GM18511 (cell line): ENCODE measurements at regions not wholly inside any gene's neighbourhood (a gene's known extent, or its start where the extent isn't known, plus 50 kb on each side); places are given as distances from the start of the nearest gene placed in this dataset.
"Not testable (repeated sequence)": the region's sequence is repeated elsewhere in the genome, so short reads cannot be mapped to it uniquely, and the experiment has no call there.

Experiments used
- ATAC-seq: cut with Tn5 transposase; IDR thresholded peaks from one replicate; pipeline ENCODE4 v1.9.1; 2021; ENCODE audit warnings: mild to moderate bottlenecking, moderate library complexity; ENCODE audit not compliant: unreplicated experiment

DNA sequence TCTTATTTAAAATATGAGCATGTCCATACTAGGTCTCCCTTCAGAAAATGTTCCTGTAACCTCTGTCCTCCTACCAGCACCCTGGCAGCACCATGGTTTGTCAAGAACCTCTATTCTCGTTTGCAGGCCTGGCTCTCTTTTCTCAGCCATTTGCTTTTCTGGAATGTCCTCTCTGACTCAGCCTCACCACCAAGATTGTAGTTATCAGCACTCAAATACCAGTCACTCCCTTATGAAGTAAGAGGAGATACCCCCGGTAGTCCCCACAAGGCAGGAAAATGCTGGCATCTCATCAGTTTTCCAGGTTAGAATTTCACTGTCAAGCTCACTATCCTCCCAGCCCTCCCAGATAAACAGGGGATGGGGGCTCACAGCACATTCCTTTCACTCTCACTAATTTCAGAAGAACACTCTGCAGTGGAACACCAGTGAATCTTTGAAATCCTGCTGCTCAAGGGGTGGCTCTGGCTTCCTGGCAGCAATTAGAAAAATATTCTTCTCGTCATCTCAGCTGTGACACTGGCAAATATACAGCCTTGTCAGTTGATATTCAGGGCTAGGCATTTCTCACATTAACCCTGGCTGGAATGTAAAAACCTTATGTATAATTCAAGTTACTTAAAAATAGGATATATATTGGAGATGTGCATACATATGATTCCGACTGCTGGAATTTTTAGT, 129.2 kb downstream of the TBX18 start:
- no peak for ATAC-seq

GRCh38 chr6:84633771-84634170, 130.6 kb downstream of the TBX18 start:
- ATAC-seq: no peak

DNA sequence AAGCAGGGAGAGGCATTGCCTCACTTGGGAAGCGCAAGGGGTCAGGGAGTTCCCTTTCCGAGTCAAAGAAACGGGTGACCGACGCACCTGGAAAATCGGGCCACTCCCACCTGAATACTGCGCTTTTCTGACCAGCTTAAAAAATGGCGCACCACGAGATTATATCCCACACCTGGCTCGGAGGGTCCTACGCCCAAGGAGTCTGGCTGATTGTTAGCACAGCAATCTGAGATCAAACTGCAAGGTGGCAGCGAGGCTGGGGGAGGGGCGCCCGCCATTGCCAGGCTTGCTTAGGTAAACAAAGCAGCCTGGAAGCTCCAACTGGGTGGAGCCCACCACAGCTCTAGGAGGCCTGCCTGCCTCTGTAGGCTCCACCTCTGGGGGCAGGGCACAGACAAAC, 137.9 kb downstream of the TBX18 start:
- not testable (repeated sequence) for ATAC-seq

- no peak for ATAC-seq
These were observed 138.9 kb downstream of the TBX18 start for GRCh38 chr6:84625506-84625905.

DNA sequence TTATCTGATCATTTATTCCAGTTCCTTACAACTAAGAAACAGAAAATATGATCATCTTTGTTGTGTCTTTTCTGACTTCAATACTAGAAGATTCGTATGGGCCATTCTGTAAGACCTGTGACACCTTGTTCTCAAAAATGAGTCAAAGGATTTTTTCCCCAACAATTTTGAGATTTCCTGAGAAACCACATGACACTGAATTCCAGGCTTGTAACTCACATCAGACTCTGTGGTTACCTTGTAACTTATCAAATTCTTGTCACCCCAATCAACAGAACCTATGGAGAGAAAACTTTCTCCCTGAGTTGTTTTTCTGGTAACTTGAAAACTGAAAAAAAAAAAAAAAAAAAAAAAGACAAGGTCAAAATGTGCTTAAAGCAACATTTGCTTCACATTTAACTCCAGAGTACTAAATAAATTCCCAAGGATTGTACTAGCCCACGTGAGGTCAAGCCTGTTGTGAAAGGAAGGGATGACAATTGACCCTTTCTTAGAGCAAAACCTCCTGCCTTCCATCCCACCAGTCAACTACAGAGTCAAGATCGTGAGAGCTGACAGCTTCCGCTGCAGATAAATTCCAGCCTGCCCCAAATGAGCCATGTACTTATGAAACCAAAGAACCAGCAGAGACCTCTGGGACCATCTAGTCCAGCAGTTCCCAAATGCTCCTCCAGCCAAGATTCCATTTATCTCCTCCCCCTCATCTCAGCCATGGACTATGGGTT, 140.3 kb downstream of the TBX18 start:
- ATAC-seq: no peak

DNA sequence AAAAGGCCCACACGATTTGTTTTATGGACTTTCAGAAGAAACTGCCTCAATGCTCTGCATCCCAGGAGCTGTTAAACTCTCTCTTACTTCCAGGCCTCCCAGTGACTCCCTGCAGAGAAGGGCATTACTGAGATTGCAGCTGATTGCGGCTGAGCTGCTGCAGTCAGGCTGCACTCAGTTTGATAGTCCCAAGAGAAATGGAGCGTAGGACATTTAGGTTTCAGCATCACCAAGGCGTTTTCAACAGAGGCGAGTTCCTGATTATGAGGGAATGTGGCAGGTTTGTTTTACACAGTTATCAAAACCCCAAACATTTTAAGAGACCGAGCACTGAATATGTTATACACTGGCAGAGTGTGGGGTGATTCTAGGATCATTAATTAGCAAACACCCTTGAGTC, 145.6 kb downstream of the TBX18 start:
- ATAC-seq: no peak

DNA sequence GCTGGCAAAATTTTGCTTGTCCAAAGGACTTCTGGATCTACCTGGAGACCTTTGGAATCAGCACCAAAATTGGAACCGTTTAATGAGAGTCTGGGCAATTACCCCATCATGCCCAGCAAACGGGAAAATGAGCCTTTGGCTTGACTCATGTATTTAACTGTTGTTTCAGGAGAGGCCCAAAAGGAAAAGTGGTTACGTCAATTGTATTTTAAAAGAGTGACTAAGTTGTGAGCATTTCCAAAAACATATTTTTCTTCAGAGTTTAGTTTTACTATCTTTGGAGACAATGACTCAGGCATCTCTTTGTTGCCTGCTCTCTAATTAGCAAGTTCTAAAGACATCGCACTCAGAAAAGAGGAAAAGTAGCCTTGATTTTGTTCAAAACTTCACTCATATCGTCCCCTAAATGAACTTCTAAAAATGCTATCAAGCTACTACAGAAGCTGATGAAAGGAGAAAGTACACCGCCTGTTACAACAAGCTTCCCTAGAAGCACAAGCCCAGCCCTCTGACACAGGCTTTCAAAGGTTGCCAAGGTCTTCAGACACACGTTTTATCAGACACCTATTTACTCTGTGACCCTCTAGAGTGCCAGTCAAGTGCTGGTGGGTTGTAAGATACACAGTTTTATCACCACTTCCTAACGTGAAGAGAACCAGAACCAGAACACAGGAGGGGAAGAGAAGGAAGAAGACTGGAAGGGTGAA, 146.2 kb downstream of the TBX18 start:
- ATAC-seq: no peak

- ATAC-seq: no peak
These were observed 148.4 kb downstream of the TBX18 start for GRCh38 chr6:84615987-84616386.

DNA sequence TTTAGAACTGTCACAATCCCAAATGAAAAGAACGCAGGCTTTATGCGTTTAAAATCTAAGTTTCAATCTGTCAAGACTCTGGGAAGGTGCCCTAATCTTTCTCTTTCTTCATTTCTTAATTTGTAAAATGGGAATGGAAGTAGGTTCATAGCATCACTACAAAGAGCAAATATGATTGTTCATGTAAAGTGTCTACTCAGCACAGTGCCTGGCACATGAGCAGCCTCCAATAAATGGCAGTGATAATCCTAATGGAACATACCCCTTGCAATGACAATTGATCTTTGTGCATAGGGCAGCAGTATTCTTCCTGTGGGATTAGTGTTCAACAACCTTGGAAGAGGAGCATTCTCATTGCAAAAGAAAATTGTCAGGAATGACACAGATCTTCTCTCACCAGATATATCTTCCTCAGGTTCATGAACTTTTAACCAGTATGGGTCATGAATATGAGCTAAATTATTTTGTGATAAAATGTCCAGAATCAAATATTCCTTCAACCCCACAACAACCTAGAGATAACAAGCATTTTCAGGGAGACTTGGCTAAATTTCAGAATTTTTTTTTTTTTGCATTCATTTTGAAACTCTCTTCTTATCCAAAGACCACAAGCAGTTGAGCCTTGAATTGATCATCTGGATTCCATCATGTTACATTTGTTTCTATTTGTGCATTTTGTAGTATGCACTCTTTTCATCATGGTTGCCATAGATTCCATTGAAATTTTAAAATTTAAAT, 149.1 kb downstream of the TBX18 start:
- no peak for ATAC-seq

DNA sequence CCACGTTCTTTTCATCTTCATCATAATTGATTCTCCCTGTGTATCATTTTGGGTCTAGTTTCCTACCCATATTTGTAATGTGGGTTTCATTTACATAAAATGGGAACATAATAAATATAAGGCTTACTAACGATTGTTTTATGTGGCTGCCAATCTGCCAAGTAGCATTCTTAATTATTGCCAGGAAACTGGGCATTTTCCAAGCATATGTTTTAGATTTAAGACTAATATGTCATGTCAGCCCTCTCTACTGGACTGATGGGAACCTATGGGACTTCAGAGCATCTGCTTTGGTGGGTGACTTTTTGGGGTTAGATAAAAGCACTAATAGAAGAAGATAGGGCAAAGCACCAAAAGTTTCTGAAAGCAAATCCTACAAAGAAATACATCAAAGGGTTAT, 157.5 kb downstream of the TBX18 start:
- no peak for ATAC-seq

DNA sequence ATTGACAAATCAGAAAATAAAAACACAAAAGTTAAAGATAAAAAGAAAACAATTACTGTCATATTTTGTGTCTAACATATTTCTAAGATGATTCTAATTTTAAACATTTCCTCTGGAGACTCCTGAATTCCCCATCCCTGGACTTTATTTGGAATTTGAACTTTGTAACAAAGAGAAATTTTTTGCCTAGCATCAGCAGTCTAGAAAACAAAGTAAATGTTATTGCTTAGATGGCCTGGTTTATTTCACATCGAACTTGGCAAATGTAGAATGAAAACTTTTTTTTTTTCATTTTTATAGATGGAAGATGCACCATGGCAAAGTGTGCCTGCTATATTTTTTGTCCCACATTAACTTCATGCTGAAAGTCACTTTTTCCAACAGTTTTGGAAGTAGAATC, 159.1 kb downstream of the TBX18 start:
- no peak for ATAC-seq

- ATAC-seq: no peak
These were observed 163.0 kb downstream of the TBX18 start for GRCh38 chr6:84601366-84601765.

- no peak for ATAC-seq
These were observed 164.4 kb downstream of the TBX18 start for GRCh38 chr6:84599991-84600390.

- ATAC-seq: no peak
These were observed 167.0 kb downstream of the TBX18 start for GRCh38 chr6:84597238-84597875.

- ATAC-seq: no peak
These were observed 167.9 kb downstream of the TBX18 start for GRCh38 chr6:84596488-84596887.

- ATAC-seq: no peak
These were observed 175.7 kb downstream of the TBX18 start for GRCh38 chr6:84588697-84589080.

GRCh38 chr6:84587994-84588696, 176.3 kb downstream of the TBX18 start:
- not testable (repeated sequence) for ATAC-seq

DNA sequence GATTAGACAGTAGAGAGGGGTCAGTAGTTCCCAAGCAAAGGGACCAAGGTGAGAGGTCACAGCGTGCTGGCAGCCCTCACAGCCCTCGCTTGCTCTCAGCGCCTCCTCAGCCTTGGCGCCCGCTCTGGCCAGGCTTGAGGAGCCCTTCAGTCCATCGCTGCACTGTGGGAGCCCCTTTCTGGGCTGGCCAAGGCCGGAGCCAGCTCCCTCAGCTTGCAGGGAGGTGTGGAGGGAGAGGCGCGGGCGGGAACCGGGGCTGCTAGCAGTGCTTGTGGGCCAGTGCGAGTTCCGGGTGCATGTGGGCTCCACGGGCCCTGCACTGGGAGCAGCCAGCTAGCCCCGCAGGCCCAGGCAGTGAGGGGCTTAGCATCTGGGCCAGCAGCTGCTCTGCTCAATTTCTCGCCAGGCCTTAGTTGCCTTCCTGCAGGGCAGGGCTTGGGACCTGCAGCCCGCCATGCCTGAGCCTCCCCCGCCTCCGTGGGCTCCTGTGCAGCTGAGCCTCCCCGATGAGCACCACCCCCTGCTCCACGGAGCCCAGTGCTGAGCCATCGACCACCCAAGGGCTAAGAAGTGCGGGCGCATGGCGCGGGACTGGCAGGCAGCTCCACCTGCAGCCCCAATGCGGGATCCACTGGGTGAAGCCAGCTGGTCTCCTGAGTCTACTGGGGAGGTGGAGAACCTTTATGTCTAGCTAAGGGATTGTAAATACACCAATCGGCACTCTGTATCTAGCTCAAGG, 177.0 kb downstream of the TBX18 start:
- ATAC-seq: not testable (repeated sequence)

DNA sequence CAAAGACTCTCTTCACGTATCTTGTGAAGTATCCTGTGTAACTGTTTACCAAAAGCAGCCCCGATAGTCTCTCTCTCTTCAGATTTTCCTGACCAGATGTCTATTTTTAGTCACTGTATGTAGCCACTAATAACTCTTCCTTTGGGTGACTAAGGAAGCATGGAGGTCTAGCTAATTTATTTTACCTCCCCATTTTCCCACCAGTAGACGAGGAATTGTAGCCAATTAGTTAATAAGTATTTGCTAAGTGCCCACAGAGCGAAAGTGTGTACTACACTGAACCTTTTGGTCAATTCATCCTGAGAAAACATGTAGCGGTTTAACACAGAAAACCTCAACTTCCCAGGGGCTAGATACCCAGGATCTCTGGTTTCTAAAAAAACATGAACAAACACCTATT, 180.6 kb downstream of the TBX18 start:
- no peak for ATAC-seq

DNA sequence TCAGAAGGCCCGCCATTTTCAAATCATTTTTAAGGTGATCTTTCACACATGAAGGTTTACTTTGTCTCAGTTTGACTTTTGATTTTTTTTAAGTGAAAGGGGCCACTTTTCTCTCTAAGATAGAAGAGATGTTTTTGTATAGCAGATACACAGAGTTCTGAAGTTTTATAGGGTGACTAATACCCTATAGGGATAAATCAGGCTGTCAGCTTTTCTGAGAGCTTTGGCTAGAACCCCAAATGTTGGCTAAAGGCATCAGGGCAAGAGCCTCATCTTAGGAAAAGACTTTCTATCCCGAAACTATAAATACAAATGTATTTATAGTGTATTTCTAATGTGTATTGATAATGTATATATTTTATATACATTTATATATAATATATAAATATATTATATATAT, 181.4 kb downstream of the TBX18 start:
- ATAC-seq: no peak
